ENCODE measurements at regions not wholly inside any gene's neighbourhood (a gene's known extent, or its start where the extent isn't known, plus 50 kb on each side); places are given as distances from the start of the nearest gene placed in this dataset.

DNA sequence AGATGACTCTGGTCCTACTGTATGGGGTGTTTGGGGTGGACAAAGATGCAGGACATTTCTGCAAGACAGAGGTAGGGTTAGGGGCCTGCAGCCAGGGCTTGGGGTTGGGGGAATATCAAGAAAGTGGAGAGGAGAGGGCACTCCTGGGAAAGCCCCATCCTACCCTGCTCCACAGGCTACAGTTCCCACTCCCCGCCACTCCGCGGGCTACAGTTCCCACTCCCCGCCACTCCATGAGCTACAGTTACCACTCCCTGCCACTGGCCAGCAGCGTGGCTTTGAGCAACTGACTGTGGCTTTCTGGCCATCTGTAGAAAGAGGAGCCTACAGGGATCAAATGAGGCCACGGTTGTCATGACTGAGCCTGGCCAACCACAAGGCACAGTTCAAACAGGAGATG lies 93.8 kb upstream of the GRIK3 start:
- Histone ChIP-seq H3K27ac (no peak overlapping the region), H3K9me3 (peaks cover 0 to 7% (median 3%) of the 10 kb centered on the region in 4 donors), H3K27me3 (peaks cover 0 to 55% (median 0%) of the 10 kb centered on the region in 3 donors), H3K4me1 (no peaks in the 10 kb centered on the region), H3K4me3 (no peak overlapping the region), H3K36me3 (no peaks in the 10 kb centered on the region)
- intact Hi-C loops (cut with DNase I; ENCODE audit: low total_unique reads), result no loop called here
- no peak for DNase-seq
- 70 to 89% (median 89%) methylated on average over 5 to 6 of the region's 6 CpGs for WGBS, 5 donors
- TF ChIP-seq POLR2A (IDR thresholded peaks at IDR 0.05) (no peak), POLR2AphosphoS5 (IDR thresholded peaks at IDR 0.05) (no peak)

DNA sequence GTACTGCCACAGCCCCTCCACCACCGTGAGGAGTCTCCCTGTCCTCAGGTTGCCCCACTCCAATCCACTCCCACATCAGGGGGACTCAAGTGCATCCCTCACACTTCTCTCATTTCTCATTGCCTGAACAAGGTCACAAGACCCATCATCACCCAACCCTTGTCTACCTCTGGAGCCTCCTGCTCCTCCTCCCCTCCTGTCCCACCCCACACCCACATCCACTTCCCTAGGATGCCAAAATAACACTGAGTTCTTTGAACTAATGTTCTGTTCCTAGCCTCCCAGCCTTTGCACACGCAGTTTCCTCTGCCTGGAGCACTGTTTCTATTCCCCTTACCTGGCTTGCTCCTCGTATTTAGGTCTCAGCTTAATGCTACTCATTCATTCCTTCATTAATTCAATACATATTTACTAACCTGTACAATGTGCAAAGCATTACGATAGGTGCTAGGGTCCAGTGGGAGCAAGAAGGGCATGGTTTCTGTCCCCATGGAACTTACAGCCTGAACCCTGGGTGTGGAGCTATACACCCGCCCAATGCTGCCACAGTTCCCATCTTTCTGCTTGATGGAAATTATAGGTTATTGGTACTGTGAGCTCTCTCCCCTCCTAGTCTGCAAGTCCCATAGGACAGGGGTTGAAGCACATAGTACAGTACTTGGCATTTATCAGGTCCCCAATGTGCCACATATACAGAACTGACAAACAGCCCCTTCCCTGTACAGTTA lies 96.1 kb upstream of the GRIK3 start:
- peaks cover 0 to 66% (median 11%) of the 10 kb centered on the region in 3 donors for H3K27me3 ChIP-seq
- H3K9me3 ChIP-seq, result no peaks in the 10 kb centered on the region
- no peak for DNase-seq
- no peak overlapping the region for H3K4me3 ChIP-seq
- no peaks in the 10 kb centered on the region for H3K36me3 ChIP-seq
- no peaks in the 10 kb centered on the region for H3K4me1 ChIP-seq
- intact Hi-C loops (cut with DNase I; ENCODE audit: low total_unique reads), result no loop called here
- 53 to 72% (median 60%) methylated on average over 5 of the region's 5 CpGs for WGBS, 5 donors
- no peak overlapping the region for H3K27ac ChIP-seq
- no peak for TF ChIP-seq EP300 (IDR thresholded peaks at IDR 0.05)
- no peak for TF ChIP-seq POLR2A (IDR thresholded peaks at IDR 0.05)
- TF ChIP-seq, protein P1, sequence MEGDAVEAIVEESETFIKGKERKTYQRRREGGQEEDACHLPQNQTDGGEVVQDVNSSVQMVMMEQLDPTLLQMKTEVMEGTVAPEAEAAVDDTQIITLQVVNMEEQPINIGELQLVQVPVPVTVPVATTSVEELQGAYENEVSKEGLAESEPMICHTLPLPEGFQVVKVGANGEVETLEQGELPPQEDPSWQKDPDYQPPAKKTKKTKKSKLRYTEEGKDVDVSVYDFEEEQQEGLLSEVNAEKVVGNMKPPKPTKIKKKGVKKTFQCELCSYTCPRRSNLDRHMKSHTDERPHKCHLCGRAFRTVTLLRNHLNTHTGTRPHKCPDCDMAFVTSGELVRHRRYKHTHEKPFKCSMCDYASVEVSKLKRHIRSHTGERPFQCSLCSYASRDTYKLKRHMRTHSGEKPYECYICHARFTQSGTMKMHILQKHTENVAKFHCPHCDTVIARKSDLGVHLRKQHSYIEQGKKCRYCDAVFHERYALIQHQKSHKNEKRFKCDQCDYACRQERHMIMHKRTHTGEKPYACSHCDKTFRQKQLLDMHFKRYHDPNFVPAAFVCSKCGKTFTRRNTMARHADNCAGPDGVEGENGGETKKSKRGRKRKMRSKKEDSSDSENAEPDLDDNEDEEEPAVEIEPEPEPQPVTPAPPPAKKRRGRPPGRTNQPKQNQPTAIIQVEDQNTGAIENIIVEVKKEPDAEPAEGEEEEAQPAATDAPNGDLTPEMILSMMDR (IDR thresholded peaks at IDR 0.05), result no peak
- TF ChIP-seq POLR2AphosphoS5 (IDR thresholded peaks at IDR 0.05), result no peak

DNA sequence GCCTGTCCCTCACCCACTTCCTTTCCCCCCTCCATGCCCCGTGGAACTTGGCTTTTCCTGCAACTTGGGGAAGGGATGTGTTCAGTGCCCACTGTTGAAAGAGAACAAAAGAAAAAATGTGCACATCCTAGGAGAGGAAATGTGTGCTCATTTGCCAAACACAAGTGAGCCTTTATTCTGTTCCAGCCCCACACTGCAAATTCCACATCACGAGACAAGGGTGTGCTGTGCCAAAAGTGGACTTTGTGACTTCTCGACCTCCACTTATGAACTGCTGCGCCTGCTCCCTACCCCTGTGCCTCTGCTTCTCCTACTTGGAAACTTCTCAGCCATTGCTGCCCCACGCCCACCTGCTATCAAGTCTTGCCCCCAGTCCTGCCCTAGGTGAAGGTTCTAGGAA lies 97.0 kb upstream of the GRIK3 start:
- Histone ChIP-seq H3K27me3 (peaks cover 0 to 67% (median 11%) of the 10 kb centered on the region in 3 donors), H3K36me3 (no peaks in the 10 kb centered on the region), H3K27ac (no peak overlapping the region), H3K4me3 (no peak overlapping the region), H3K9me3 (no peaks in the 10 kb centered on the region), H3K4me1 (no peaks in the 10 kb centered on the region)
- peak in 1 of 2 donors; percentile 41 for DNase-seq
- TF ChIP-seq POLR2AphosphoS5 (IDR thresholded peaks at IDR 0.05), result no peak
- no peak for TF ChIP-seq POLR2A (IDR thresholded peaks at IDR 0.05)
- TF ChIP-seq, protein P1 (IDR thresholded peaks at IDR 0.05), result no peak
- 52 to 65% (median 61%) methylated on average over 5 of the region's 5 CpGs for WGBS, 5 donors
- intact Hi-C loops (cut with DNase I; ENCODE audit: low total_unique reads), result no loop called here

DNA sequence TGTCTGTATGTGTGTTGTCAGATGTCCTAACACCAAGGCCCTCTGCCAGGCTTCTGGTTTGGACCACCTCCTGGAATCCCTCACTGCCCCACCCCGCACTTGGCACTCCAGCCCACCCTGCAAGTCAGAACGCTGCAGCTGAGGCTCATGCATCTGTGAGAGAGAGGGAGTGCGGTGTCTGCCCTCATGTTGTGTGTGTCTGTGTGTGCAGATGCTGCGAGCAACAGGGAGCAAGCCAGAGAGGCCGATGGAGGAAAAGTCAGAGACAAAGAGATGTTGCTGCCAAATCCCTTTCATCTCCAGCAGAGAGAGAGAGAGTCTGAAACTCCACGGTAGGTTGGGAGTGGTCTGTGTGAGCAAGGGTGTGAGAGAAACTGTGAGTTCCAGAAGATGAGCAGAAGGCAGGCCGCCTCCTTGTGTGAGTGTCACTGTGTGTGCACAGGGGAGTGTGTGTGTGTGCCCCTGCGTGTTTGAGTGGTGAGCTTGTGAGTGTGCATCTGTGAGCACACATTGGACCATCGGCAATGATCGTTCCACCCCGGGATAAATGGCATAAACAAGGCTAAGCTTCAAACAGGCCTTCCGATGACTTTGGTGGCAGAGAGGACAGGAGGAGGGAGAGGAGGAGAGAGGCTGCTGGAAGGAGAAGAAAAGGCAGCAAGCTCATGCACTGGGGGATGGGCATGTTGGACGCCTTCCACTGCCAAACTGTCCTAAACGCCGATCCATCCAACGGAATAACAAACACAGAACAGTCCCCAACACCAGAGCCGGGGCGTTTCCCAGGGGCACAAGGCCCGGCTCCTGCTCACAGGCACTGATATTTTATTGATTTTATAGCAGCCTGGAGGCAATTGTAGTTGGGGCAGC lies 99.2 kb upstream of the GRIK3 start:
- DNase-seq, result peak in 1 of 2 donors; percentile 20
- Histone ChIP-seq H3K27me3 (peaks cover 0 to 72% (median 11%) of the 10 kb centered on the region in 3 donors), H3K9me3 (no peaks in the 10 kb centered on the region), H3K27ac (no peak overlapping the region), H3K4me1 (no peaks in the 10 kb centered on the region), H3K36me3 (no peaks in the 10 kb centered on the region), H3K4me3 (no peak overlapping the region)
- intact Hi-C loops (cut with DNase I; ENCODE audit: low total_unique reads), result no loop called here
- TF ChIP-seq, protein P1 (IDR thresholded peaks at IDR 0.05), result no peak
- TF ChIP-seq POLR2AphosphoS5 (IDR thresholded peaks at IDR 0.05) (no peak), POLR2A (IDR thresholded peaks at IDR 0.05) (no peak), EP300 (IDR thresholded peaks at IDR 0.05) (no peak)
- WGBS, 5 donors, result 63 to 75% (median 69%) methylated on average over 19 of the region's 19 CpGs
